Testis (tissue), 2 donors: ENCODE measurements at regions not wholly inside any gene's neighbourhood (a gene's known extent, or its start where the extent isn't known, plus 50 kb on each side); places are given as distances from the start of the nearest gene placed in this dataset.

Source experiments
- DNase-seq: peaks from one replicate; pipeline ENCODE4 v3.0.0-alpha.2; 2019
- H3K27ac ChIP-seq, 2 donors: fragments of 200-600 bp; sonication (generic); one replicate each; pipeline ENCODE4 v1.5.1; 2019
- H3K27me3 ChIP-seq: fragments of 200-600 bp; sonication (generic); one replicate; pipeline ENCODE4 v1.5.1; 2019
- H3K36me3 ChIP-seq: fragments of 200-600 bp; sonication (generic); one replicate; pipeline ENCODE4 v1.5.1; 2017; ENCODE audit warnings: low read depth; ENCODE audit errors: missing control alignments
- H3K4me1 ChIP-seq: fragments of 200-600 bp; sonication (generic); one replicate; pipeline ENCODE4 v1.5.1; 2019
- H3K4me3 ChIP-seq, 2 donors: fragments of 200-600 bp; sonication (generic); one replicate each; pipeline ENCODE4 v1.5.1; 2017 to 2019
- H3K9me3 ChIP-seq: fragments of 200-600 bp; sonication (generic); one replicate; pipeline ENCODE4 v1.5.1; 2017
- POLR2A ChIP-seq: fragments of 450-650 bp; IDR thresholded peaks from one replicate; pipeline ENCODE4 v1.6.1; 2017; ENCODE audit warnings: antibody characterized with exemption, mild to moderate bottlenecking, moderate library complexity
- WGBS, 2 donors: methylation state at CpG; one replicate each; pipeline ENCODE4 v1.1.5; 2018; 5-methylcytosine and 5-hydroxymethylcytosine counted together
- intact Hi-C: fragments of 100-400 bp; cut with DNase I; formaldehyde crosslinking; loops from one replicate; pipeline ENCODE4 v1.15.1; 2023; ENCODE audit warnings: low total_unique reads
- TF ChIP-seq, protein P1 (sequence below), 3 experiments: fragments of 450-650 bp in 2 of 3; fragments of 200-600 bp in 1 of 3; sonication (generic) in 1 of 3; IDR thresholded peaks; one replicate each; pipeline ENCODE4 v1.5.1; 2016 to 2019; ENCODE audit warnings: antibody characterized with exemption in 3 of 3, mild to moderate bottlenecking in 2 of 3, moderate library complexity in 1 of 3

DNA sequence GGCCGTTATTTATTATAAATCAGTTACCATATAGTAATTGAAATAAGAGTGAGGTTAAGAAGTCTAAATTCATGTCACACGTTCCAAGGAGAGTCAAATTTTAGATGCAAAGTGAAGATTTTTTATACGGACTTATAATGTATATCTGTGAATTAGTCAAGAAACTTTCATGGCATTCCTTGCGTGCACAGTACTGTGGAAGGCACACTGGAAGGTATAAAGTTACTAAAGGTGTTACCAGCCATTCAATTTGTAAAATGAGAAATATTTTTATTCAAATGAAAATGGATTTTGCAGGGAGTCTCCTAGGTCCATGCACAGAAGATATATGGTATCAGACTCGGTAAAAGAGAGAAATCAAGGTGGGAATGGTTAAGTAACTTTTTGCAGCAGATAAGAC lies 408.1 kb upstream of the CTNND2 start:
- Histone ChIP-seq H3K4me3 (no peak overlapping the region), H3K27ac (no peak overlapping the region), H3K27me3 (no peaks in the 10 kb centered on the region), H3K36me3 (no peaks in the 10 kb centered on the region), H3K9me3 (no peaks in the 10 kb centered on the region), H3K4me1 (no peaks in the 10 kb centered on the region)
- TF ChIP-seq, protein P1, sequence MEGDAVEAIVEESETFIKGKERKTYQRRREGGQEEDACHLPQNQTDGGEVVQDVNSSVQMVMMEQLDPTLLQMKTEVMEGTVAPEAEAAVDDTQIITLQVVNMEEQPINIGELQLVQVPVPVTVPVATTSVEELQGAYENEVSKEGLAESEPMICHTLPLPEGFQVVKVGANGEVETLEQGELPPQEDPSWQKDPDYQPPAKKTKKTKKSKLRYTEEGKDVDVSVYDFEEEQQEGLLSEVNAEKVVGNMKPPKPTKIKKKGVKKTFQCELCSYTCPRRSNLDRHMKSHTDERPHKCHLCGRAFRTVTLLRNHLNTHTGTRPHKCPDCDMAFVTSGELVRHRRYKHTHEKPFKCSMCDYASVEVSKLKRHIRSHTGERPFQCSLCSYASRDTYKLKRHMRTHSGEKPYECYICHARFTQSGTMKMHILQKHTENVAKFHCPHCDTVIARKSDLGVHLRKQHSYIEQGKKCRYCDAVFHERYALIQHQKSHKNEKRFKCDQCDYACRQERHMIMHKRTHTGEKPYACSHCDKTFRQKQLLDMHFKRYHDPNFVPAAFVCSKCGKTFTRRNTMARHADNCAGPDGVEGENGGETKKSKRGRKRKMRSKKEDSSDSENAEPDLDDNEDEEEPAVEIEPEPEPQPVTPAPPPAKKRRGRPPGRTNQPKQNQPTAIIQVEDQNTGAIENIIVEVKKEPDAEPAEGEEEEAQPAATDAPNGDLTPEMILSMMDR (IDR thresholded peaks at IDR 0.05), result no peak
- TF ChIP-seq POLR2A, result no peak
- WGBS, 2 donors, result 86 to 87% methylated on average over 5 of the region's 5 CpGs
- intact Hi-C loops, result no loop called here
- no peak for DNase-seq

DNA sequence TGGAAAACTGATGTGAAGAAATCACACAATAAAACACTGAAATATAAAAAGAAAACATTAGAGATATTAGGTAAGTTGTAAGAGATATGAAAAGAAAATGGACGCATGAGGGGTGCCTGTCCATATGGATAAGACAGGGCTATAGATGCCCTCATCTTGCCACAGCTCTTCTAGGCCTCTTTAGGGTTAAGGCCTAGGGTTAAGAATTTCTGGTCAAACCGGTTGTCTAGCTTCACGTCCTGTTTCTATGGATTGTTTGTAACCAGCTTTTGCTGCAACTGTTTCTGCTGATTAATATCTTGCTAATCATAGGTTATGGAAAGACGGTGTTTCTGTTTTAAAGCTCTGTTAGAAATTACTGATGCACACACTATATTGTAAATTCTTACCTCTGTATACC lies 389.9 kb upstream of the CTNND2 start:
- no peak for DNase-seq
- no peaks in the 10 kb centered on the region for H3K9me3 ChIP-seq
- no peaks in the 10 kb centered on the region for H3K27me3 ChIP-seq
- intact Hi-C loops, result no loop called here
- no peak for TF ChIP-seq POLR2A
- TF ChIP-seq, protein P1 (IDR thresholded peaks at IDR 0.05), result no peak
- H3K27ac ChIP-seq, result no peak overlapping the region
- H3K36me3 ChIP-seq, result no peaks in the 10 kb centered on the region
- 92 to 96% methylated on average over 4 of the region's 4 CpGs for WGBS, 2 donors
- no peaks in the 10 kb centered on the region for H3K4me1 ChIP-seq
- no peak overlapping the region for H3K4me3 ChIP-seq

DNA sequence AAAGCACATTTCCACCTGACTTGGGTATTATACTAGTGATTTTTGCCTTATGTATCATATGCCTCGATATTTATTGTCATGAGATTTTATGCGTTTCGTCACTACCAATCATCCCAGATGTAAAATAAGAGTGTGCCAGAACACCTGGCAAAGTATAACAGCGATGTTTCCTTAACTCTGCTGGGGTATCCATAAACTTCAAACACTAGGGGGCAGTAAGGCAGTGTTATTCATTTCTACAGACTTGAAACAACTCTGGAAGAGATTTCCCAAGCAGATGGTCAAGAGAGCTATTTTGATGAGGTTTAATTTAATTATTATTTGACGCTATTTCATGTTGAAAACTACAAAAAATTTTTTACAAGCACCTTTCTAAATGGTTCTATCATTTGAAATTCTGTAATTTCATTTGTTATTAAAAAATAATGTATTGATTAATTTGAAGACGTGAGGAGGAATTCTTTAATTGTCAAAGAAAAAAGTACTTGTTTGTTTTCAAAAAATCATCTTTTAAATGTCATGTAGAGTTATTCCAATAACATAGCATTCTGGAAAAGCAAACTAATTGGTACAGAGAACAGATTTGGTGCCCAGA lies 388.5 kb upstream of the CTNND2 start:
- Histone ChIP-seq H3K4me1 (no peaks in the 10 kb centered on the region), H3K27ac (no peak overlapping the region), H3K4me3 (no peak overlapping the region), H3K9me3 (no peaks in the 10 kb centered on the region), H3K36me3 (no peaks in the 10 kb centered on the region), H3K27me3 (no peaks in the 10 kb centered on the region)
- peak; percentile 18 for DNase-seq
- TF ChIP-seq POLR2A, result no peak
- TF ChIP-seq, protein P1 (IDR thresholded peaks at IDR 0.05), result no peak
- 38% methylated on average over 6 of the region's 6 CpGs for WGBS, 2 donors
- intact Hi-C loops, result no loop called here

DNA sequence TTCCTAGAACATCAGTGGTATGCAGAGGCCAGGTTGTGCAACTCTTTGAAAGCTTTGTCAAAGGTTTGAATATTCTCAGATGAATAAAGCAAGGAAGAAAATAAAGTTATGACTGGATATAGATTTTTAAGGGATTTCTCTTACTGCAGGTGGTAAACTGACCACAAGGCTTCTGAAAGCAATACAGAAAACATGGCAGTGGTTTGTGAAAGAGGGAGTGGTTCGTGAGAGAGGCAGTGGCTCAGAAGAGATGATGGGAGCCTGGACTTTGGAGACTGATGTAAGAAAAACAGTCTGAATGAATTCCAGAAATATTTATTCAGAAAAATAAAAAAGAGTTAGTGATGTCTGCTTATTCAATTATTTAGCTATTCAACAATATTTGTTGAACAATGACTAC lies 380.4 kb upstream of the CTNND2 start:
- Histone ChIP-seq H3K36me3 (no peaks in the 10 kb centered on the region), H3K4me1 (no peaks in the 10 kb centered on the region), H3K9me3 (no peaks in the 10 kb centered on the region), H3K27me3 (no peaks in the 10 kb centered on the region), H3K27ac (no peak overlapping the region), H3K4me3 (no peak overlapping the region)
- TF ChIP-seq, protein P1 (IDR thresholded peaks at IDR 0.05), result no peak
- TF ChIP-seq POLR2A, result no peak
- 83 to 91% methylated on average over 1 of the region's 1 CpG for WGBS, 2 donors
- intact Hi-C loops, result no loop called here
- DNase-seq, result no peak

DNA sequence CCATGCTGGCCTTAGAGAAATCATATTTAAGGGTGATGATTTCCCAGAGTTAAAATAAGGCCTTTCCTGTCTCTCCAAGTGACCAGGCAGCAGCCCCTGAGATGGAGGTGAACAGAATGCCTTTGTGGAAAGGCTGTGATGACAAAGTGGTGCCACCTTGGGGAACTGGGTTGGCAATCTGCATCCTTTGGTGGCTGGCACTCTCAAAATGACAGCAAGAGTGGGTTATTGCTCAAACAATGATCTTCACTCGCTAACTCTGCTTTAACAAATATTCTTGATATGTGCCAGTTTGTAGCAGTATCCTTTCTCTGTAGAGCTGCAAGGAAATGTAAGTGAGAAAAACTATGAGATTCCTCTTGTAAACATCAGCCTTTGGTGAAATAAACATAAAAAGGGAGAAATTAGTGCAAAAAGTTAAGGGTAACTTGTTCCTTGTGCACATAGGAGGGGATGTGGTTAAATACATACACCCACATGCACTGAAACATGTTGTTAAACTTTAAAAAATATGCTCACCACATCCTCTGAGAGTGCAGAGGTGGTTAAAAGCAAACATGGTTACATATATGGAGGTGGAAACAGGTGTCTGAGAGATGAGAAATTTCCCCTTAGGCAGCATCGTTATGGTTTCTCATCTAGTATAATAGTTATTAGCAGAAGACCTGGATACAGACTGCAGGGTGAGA lies 373.4 kb upstream of the CTNND2 start:
- intact Hi-C loops, result no loop called here
- no peaks in the 10 kb centered on the region for H3K27me3 ChIP-seq
- H3K36me3 ChIP-seq, result no peaks in the 10 kb centered on the region
- no peak for TF ChIP-seq POLR2A
- TF ChIP-seq, protein P1 (IDR thresholded peaks at IDR 0.05), result no peak
- H3K4me1 ChIP-seq, result no peaks in the 10 kb centered on the region
- 82 to 94% methylated on average over 2 of the region's 2 CpGs for WGBS, 2 donors
- H3K27ac ChIP-seq, result no peak overlapping the region
- no peaks in the 10 kb centered on the region for H3K9me3 ChIP-seq
- H3K4me3 ChIP-seq, result no peak overlapping the region
- DNase-seq, result no peak
